Cardiac muscle cell (in vitro differentiated cells and primary cell): ENCODE measurements at regions not wholly inside any gene's neighbourhood (a gene's known extent, or its start where the extent isn't known, plus 50 kb on each side); places are given as distances from the start of the nearest gene placed in this dataset.
"Not testable (repeated sequence)": the region's sequence is repeated elsewhere in the genome, so short reads cannot be mapped to it uniquely, and the experiment has no call there.

Experiments used
- DNase-seq, 2 donors: peaks; one replicate each; pipeline versions ENCODE4 v3.0.0 to v3.0.0-alpha.2; 2010 to 2017; ENCODE audit warnings: low read depth in 1 of 2, low spot score in 1 of 2
- H3K27ac ChIP-seq: fragments of 200-600 bp; sonication (generic); 2 replicates; pipeline ENCODE4 v1.5.1; 2016
- H3K27me3 ChIP-seq: fragments of 200-600 bp; sonication (generic); 2 replicates; pipeline ENCODE4 v1.6.0; 2016; ENCODE audit warnings: control low read depth
- H3K36me3 ChIP-seq: fragments of 200-600 bp; sonication (generic); 2 replicates; pipeline ENCODE4 v1.5.1; 2016; ENCODE audit warnings: control low read depth
- H3K4me1 ChIP-seq: fragments of 200-600 bp; sonication (generic); 2 replicates; pipeline ENCODE4 v1.8.1; 2017; ENCODE audit warnings: low read depth, mild to moderate bottlenecking, mixed run types
- H3K4me3 ChIP-seq: fragments of 200-600 bp; sonication (generic); 2 replicates; pipeline ENCODE4 v1.5.1; 2016; ENCODE audit warnings: mild to moderate bottlenecking
- H3K9me3 ChIP-seq: fragments of 200-600 bp; sonication (generic); 2 replicates; pipeline ENCODE4 v1.5.1; 2017; ENCODE audit warnings: low read depth, mild to moderate bottlenecking, control low read depth
- TF ChIP-seq, protein P1 (sequence below): IDR thresholded peaks from 2 replicates; pipeline ENCODE4 v1.5.1; 2012; ENCODE audit warnings: low read depth, mild to moderate bottlenecking, low read length

DNA sequence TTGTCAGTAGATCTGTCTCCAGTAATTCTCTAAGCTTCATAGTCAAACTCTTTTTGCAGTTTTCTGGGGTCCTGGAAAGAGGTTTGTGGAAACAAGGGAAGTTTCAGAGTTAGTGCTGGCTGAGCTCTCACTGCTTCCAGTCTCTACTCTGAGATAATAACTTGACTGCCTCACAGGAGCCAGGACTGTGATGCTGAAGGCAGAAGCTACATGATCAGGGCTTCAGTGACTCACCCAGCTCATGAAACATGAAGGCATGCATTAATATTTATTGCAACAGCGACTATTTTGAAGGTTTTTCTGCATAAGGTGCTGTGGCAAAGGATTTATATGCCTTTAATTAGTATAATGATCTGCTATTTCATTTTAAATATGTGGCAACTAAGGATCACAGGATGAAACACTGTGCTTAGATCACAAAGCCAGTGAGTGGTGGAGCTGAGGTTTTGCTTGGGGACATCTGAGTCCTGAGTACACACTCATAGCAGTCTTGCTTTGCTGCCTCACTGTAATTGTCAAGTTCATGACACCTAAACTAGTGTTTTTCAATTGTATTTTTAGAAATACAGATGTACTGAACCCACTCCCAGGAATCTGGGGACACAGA, 448.4 kb upstream of the GCFC2 start:
- Histone ChIP-seq H3K4me1 (no peaks in the 10 kb centered on the region), H3K9me3 (no peaks in the 10 kb centered on the region), H3K27me3 (no peaks in the 10 kb centered on the region), H3K36me3 (no peaks in the 10 kb centered on the region), H3K4me3 (no peak overlapping the region), H3K27ac (no peak overlapping the region)
- DNase-seq, result no peak
- TF ChIP-seq, protein P1, sequence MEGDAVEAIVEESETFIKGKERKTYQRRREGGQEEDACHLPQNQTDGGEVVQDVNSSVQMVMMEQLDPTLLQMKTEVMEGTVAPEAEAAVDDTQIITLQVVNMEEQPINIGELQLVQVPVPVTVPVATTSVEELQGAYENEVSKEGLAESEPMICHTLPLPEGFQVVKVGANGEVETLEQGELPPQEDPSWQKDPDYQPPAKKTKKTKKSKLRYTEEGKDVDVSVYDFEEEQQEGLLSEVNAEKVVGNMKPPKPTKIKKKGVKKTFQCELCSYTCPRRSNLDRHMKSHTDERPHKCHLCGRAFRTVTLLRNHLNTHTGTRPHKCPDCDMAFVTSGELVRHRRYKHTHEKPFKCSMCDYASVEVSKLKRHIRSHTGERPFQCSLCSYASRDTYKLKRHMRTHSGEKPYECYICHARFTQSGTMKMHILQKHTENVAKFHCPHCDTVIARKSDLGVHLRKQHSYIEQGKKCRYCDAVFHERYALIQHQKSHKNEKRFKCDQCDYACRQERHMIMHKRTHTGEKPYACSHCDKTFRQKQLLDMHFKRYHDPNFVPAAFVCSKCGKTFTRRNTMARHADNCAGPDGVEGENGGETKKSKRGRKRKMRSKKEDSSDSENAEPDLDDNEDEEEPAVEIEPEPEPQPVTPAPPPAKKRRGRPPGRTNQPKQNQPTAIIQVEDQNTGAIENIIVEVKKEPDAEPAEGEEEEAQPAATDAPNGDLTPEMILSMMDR, result no peak

- no peaks in the 10 kb centered on the region for H3K4me1 ChIP-seq
Measured at GRCh38 chr2:76157531-76157930, 446.8 kb upstream of the GCFC2 start.

DNA sequence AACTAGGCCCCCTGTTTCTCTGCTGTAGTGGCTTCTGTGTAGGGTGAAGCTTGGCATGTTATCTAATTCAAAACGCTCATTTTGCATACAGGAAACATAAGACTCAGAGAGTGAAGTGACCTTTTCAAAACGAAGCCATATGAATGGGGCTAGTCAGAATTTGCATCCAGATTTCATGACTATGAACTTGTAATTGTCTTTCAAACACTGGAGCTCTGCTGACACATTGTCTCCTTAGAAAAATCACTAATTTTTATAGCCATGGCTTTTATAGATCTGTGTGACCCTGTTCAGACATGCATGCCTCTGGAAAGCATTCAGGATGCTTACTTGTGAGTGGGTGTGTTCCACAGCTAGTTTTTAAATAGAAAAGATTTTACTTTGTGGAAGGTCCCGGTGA, 444.3 kb upstream of the GCFC2 start:
- H3K9me3 ChIP-seq, result no peaks in the 10 kb centered on the region
- no peaks in the 10 kb centered on the region for H3K4me1 ChIP-seq
- H3K27me3 ChIP-seq, result no peaks in the 10 kb centered on the region

More at GRCh38 chr2:76157531-76157930, 446.8 kb upstream of the GCFC2 start:
- H3K9me3 ChIP-seq, result no peaks in the 10 kb centered on the region
- TF ChIP-seq, protein P1, result no peak
- no peak overlapping the region for H3K27ac ChIP-seq
- H3K36me3 ChIP-seq, result no peaks in the 10 kb centered on the region
- H3K27me3 ChIP-seq, result no peaks in the 10 kb centered on the region
- H3K4me3 ChIP-seq, result no peak overlapping the region
- no peak for DNase-seq

GRCh38 chr2:76149846-76150245, 439.1 kb upstream of the GCFC2 start:
- H3K36me3 ChIP-seq, result no peaks in the 10 kb centered on the region

More for the DNA sequence above, 444.3 kb upstream of the GCFC2 start:
- no peak for DNase-seq
- Histone ChIP-seq H3K4me3 (no peak overlapping the region), H3K36me3 (no peaks in the 10 kb centered on the region), H3K27ac (no peak overlapping the region)
- TF ChIP-seq, protein P1, result no peak

DNA sequence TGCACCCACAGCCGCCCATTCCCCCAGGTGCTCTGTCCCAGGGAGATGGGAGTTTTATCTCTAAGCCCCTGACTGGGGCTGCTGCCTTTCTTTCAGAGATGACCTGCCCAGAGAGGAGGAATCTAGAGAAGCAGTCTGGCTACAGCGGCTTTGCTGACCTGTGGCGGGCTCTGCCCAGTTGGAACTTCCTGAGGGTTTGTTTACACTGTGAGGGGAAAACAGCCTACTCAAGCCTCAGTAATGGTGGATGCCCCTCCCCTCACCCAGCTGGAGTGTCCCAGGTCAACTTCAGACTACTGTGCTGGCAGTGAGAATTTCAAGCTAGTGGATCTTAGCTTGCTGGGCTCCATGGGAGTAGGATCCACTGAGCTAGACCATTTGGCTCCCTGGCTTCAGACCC, 428.6 kb upstream of the GCFC2 start:
- not testable (repeated sequence) for H3K4me3 ChIP-seq, DNase-seq, H3K27ac ChIP-seq, H3K36me3 ChIP-seq, H3K27me3 ChIP-seq, H3K4me1 ChIP-seq, H3K9me3 ChIP-seq

More at GRCh38 chr2:76149846-76150245, 439.1 kb upstream of the GCFC2 start:
- Histone ChIP-seq H3K9me3 (no peaks in the 10 kb centered on the region), H3K27ac (no peak overlapping the region), H3K27me3 (no peaks in the 10 kb centered on the region), H3K4me3 (no peak overlapping the region), H3K4me1 (no peaks in the 10 kb centered on the region)
- no peak for DNase-seq
- TF ChIP-seq, protein P1, result no peak

DNA sequence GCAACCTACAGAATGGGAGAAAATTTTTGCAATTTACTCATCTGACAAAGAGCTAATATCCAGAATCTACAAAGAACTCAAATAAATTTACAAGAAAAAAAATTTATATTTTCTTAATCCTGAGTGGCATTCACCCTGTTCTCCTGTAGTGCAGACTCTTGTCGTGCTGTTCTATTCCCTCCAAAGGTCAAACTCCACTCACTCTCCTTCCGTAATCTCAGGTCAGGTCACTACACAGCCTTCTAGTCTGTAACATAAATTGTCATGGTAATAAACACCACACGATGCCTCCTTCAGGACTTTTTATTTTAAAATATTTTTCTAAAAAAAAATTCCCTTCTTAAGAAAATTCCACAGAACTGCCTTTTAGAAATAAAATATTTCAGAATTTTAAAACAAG, 417.9 kb upstream of the GCFC2 start:
- H3K27me3 ChIP-seq, result no peaks in the 10 kb centered on the region
- DNase-seq, result no peak
- H3K4me3 ChIP-seq, result no peak overlapping the region
- no peaks in the 10 kb centered on the region for H3K9me3 ChIP-seq
- H3K36me3 ChIP-seq, result no peaks in the 10 kb centered on the region
- TF ChIP-seq, protein P1, result no peak
- H3K27ac ChIP-seq, result no peak overlapping the region
- H3K4me1 ChIP-seq, result no peaks in the 10 kb centered on the region
